Stimulated activated CD8-positive, alpha-beta memory T cell treated with anti-CD3 and anti-CD28 coated beads, Interleukin-7, amount 100 ng/mL, for 1 hour (primary cell): ENCODE measurements at regions not wholly inside any gene's neighbourhood (a gene's known extent, or its start where the extent isn't known, plus 50 kb on each side); places are given as distances from the start of the nearest gene placed in this dataset.
"Not testable (repeated sequence)": the region's sequence is repeated elsewhere in the genome, so short reads cannot be mapped to it uniquely, and the experiment has no call there.

ENCODE experiments used
- DNase-seq, 2 donors: peaks; one replicate each; pipeline ENCODE4 v3.0.0-alpha.2; 2020; ENCODE audit warnings: low read depth in 2 of 2

- no peak for DNase-seq
Observed at GRCh38 chr1:194705123-194705854, 1518.9 kb upstream of the B3GALT2 start.

GRCh38 chr1:194698908-194699318, 1512.5 kb upstream of the B3GALT2 start:
- DNase-seq = no peak

- DNase-seq = no peak
Observed at GRCh38 chr1:194693244-194693643, 1506.8 kb upstream of the B3GALT2 start.

- DNase-seq = no peak
Observed at GRCh38 chr1:194684636-194685035, 1498.2 kb upstream of the B3GALT2 start.

- no peak for DNase-seq
Observed at GRCh38 chr1:194658090-194658439, 1471.7 kb upstream of the B3GALT2 start.

GRCh38 chr1:194654956-194655355, 1468.5 kb upstream of the B3GALT2 start:
- no peak for DNase-seq

- no peak for DNase-seq
Observed at GRCh38 chr1:194653385-194653784, 1467.0 kb upstream of the B3GALT2 start.

GRCh38 chr1:194647118-194647517, 1460.7 kb upstream of the B3GALT2 start:
- DNase-seq = no peak

- no peak for DNase-seq
Observed at GRCh38 chr1:194644528-194644927, 1458.1 kb upstream of the B3GALT2 start.

GRCh38 chr1:194640322-194640721, 1453.9 kb upstream of the B3GALT2 start:
- no peak for DNase-seq

GRCh38 chr1:194629011-194629410, 1442.6 kb upstream of the B3GALT2 start:
- no peak for DNase-seq

GRCh38 chr1:194624833-194625232, 1438.4 kb upstream of the B3GALT2 start:
- DNase-seq = no peak

- DNase-seq = no peak
Observed at GRCh38 chr1:194618101-194618500, 1431.7 kb upstream of the B3GALT2 start.

- not testable (repeated sequence) for DNase-seq
Observed at GRCh38 chr1:194617272-194617671, 1430.9 kb upstream of the B3GALT2 start.

GRCh38 chr1:194616835-194617234, 1430.4 kb upstream of the B3GALT2 start:
- DNase-seq = no peak

- no peak for DNase-seq
Observed at GRCh38 chr1:194602184-194602583, 1415.8 kb upstream of the B3GALT2 start.

- DNase-seq = no peak
Observed at GRCh38 chr1:194600716-194601115, 1414.3 kb upstream of the B3GALT2 start.

GRCh38 chr1:194598098-194598497, 1411.7 kb upstream of the B3GALT2 start:
- DNase-seq = no peak

- DNase-seq = no peak
Observed at GRCh38 chr1:194586302-194586701, 1399.9 kb upstream of the B3GALT2 start.

- DNase-seq = no peak
Observed at GRCh38 chr1:194584052-194584451, 1397.6 kb upstream of the B3GALT2 start.

- DNase-seq = no peak
Observed at GRCh38 chr1:194570476-194570875, 1384.1 kb upstream of the B3GALT2 start.

GRCh38 chr1:194568610-194569009, 1382.2 kb upstream of the B3GALT2 start:
- DNase-seq = no peak

- no peak for DNase-seq
Observed at GRCh38 chr1:194548071-194548470, 1361.7 kb upstream of the B3GALT2 start.

GRCh38 chr1:194544012-194544411, 1357.6 kb upstream of the B3GALT2 start:
- DNase-seq = no peak
